ENCODE measurements at regions not wholly inside any gene's neighbourhood (a gene's known extent, or its start where the extent isn't known, plus 50 kb on each side); places are given as distances from the start of the nearest gene placed in this dataset.
A peak's percentile ranks its signal among the peaks of the same experiment; 100 is the strongest.

DNA sequence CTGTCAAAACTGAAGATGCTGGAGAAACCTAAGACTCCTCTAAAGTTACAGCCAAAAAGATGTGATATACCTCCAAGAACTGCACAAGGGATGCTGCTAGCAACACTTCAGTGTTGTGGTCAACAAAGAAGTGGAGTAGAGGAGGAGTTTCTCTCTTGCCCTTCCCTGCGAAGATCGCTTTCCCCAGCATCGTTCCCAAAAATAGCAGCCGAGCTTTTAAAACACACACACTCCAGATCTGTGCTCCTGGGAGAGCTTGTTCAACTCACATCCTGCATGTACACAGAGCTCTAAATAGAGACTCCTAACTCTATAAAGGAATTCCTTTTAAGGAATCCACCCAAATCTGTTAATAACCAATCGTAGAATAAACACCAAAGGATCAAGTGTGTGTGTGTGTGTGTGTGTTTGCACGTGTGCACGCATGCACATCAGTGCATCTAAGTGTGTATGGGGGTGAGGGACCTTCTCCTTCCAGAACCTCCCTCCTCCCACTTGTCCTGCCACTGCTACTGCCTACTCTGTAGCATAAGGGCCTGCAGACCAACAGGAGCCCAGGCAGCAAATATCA lies 58.5 kb downstream of the PSMG1 start:
- no peak overlapping the region for H3K4me3 ChIP-seq
- H3K9me3 ChIP-seq, result peaks cover 0 to 5% of the 10 kb centered on the region in 2 donors
- H3K27me3 ChIP-seq, result no peaks in the 10 kb centered on the region
- H3K4me1 ChIP-seq, result peaks cover 0 to 6% of the 10 kb centered on the region in 2 donors
- no peak for DNase-seq
- TF ChIP-seq, protein P1, sequence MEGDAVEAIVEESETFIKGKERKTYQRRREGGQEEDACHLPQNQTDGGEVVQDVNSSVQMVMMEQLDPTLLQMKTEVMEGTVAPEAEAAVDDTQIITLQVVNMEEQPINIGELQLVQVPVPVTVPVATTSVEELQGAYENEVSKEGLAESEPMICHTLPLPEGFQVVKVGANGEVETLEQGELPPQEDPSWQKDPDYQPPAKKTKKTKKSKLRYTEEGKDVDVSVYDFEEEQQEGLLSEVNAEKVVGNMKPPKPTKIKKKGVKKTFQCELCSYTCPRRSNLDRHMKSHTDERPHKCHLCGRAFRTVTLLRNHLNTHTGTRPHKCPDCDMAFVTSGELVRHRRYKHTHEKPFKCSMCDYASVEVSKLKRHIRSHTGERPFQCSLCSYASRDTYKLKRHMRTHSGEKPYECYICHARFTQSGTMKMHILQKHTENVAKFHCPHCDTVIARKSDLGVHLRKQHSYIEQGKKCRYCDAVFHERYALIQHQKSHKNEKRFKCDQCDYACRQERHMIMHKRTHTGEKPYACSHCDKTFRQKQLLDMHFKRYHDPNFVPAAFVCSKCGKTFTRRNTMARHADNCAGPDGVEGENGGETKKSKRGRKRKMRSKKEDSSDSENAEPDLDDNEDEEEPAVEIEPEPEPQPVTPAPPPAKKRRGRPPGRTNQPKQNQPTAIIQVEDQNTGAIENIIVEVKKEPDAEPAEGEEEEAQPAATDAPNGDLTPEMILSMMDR (IDR thresholded peaks at IDR 0.05), result no peak
- no peak for TF ChIP-seq POLR2A (IDR thresholded peaks at IDR 0.05)
- H3K27ac ChIP-seq, result peak overlapping the region; percentile 28
- intact Hi-C loops (cut with DNase I; ENCODE audit: low total_unique reads), result loop anchor here (5.0 kb wide), 2 partner anchors 317 to 392 kb away; partner anchors contain the start of gene ETS2
- no peaks in the 10 kb centered on the region for H3K36me3 ChIP-seq

DNA sequence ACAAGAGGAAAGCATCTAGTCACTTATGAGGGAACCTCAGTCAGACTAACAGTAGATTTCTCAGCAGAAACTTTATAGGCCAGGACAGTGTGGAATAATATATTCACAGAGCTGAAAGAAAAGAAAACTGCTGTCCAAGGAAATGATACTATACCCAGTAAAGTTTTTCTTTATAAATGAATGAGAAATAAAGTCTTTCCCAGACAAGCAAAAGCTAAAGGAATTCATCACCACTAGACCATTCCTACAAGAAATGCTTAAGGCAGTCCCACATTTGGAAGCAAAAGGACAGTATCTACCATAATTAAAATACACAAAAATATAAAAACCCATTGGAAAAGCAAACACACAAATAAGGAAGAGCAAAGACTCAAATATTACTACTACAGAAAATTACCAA lies 59.9 kb downstream of the PSMG1 start:
- Histone ChIP-seq H3K27ac (no peak overlapping the region), H3K9me3 (peaks cover 0 to 5% of the 10 kb centered on the region in 2 donors), H3K4me3 (no peak overlapping the region), H3K36me3 (no peaks in the 10 kb centered on the region), H3K27me3 (no peaks in the 10 kb centered on the region), H3K4me1 (peaks cover 0 to 6% of the 10 kb centered on the region in 2 donors)
- TF ChIP-seq, protein P1 (IDR thresholded peaks at IDR 0.05), result no peak
- TF ChIP-seq POLR2A (IDR thresholded peaks at IDR 0.05), result no peak
- DNase-seq, result no peak
- intact Hi-C loops (cut with DNase I; ENCODE audit: low total_unique reads), result no loop called here

DNA sequence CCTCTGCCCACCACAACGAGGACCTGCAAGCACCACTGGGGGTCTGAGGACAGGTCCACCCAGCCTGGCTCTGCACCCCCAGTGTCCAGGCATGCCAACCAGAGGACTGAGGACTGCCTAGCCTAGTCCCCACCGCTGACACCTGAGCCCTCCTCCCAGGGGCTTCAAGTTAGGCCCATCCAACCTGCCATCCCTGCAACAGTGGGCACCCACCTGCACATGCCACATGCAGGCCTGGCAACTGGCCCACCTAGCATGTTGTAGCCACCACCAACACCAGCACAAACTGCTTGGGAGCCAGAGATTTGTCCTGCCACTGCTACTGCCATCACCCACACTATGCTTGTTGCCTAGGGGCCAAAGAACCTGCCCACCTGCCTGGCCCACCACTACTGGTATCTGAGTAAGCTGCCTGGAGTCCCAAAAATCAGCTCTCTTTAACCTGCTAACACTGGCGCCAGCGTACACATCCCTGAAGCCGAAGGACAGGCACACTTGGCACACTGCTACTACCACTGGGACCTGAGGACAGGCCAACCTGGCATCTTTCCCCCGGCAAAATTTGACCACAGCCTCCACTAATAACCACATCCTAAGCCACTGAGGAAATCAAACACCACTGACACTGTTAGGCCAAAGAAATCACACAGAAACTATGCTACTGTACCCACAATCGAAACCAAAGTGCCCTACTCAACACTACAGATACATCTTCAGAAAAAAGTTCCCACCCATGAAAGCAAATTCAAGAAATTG lies 61.5 kb downstream of the PSMG1 start:
- intact Hi-C loops (cut with DNase I; ENCODE audit: low total_unique reads), result no loop called here
- H3K27me3 ChIP-seq, result no peaks in the 10 kb centered on the region
- no peaks in the 10 kb centered on the region for H3K36me3 ChIP-seq
- no peak overlapping the region for H3K27ac ChIP-seq
- DNase-seq, result no peak
- peaks cover 0 to 5% of the 10 kb centered on the region in 2 donors for H3K9me3 ChIP-seq
- TF ChIP-seq, protein P1 (IDR thresholded peaks at IDR 0.05), result no peak
- TF ChIP-seq POLR2A (IDR thresholded peaks at IDR 0.05), result no peak
- H3K4me3 ChIP-seq, result no peak overlapping the region
- H3K4me1 ChIP-seq, result peaks cover 0 to 6% of the 10 kb centered on the region in 2 donors

DNA sequence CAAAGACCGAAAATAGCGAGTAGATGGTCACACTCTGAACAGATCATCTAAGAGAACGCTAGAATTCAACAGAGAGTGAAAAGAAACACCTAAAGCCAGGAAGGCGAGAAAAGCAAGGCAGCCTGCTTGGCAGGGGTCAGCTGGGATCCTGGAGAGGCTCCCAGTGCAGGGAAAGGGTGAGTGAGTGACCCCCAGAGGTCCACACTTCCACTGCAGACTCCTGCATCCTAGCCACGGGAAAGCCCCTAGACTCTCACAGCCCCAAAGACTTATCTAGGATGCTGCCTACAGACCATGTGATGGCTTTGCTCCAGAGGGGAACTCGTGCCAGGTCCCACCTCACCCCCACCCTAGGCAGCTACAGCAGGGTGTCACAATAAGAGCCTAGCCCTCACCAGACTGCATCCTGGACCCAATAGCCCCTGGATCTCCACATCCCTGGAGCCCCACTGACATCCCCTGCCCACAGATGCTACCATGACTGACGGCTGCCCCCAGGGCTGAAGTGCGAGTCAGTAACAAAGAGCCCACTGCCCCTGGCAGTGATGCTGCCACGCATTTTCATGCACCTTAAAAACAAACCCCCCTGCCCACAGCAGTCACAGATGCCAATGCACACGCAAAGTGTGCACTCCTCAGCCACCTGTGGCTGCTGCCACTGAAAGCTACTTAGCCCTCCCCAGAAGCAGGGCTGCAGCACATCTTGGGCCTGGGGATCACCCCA lies 62.2 kb downstream of the PSMG1 start:
- H3K27ac ChIP-seq, result no peak overlapping the region
- no peaks in the 10 kb centered on the region for H3K36me3 ChIP-seq
- DNase-seq, result no peak
- intact Hi-C loops (cut with DNase I; ENCODE audit: low total_unique reads), result no loop called here
- H3K27me3 ChIP-seq, result no peaks in the 10 kb centered on the region
- H3K4me3 ChIP-seq, result no peak overlapping the region
- peaks cover 0 to 5% of the 10 kb centered on the region in 2 donors for H3K4me1 ChIP-seq
- no peak for TF ChIP-seq POLR2A (IDR thresholded peaks at IDR 0.05)
- TF ChIP-seq, protein P1 (IDR thresholded peaks at IDR 0.05), result no peak
- peaks cover 0 to 5% of the 10 kb centered on the region in 2 donors for H3K9me3 ChIP-seq

DNA sequence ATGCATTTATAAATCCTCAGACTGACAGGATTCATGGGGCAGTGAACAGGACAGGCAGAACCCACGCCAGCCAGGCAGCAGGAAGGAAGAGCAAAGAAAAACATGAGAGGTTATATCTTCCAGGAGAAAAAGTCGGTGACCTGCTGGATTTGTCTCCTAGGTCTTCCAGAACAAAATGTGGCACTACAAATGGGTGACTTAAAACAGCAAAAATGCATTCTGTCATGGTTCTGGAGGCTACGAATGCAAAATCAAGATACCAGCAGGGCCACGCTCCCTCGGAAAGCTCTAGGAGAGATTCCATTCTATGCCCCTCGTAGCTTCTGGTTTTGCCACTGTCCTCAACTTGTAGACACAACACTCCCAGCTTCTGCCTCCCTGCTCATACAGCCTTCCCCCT lies 63.4 kb downstream of the PSMG1 start:
- intact Hi-C loops (cut with DNase I; ENCODE audit: low total_unique reads), result no loop called here
- no peaks in the 10 kb centered on the region for H3K36me3 ChIP-seq
- no peaks in the 10 kb centered on the region for H3K4me1 ChIP-seq
- no peaks in the 10 kb centered on the region for H3K27me3 ChIP-seq
- no peak overlapping the region for H3K4me3 ChIP-seq
- H3K9me3 ChIP-seq, result peaks cover 0 to 5% of the 10 kb centered on the region in 2 donors
- H3K27ac ChIP-seq, result no peak overlapping the region
- no peak for DNase-seq
- TF ChIP-seq, protein P1 (IDR thresholded peaks at IDR 0.05), result no peak
- no peak for TF ChIP-seq POLR2A (IDR thresholded peaks at IDR 0.05)
